WTC11 (cell line): ENCODE measurements at regions not wholly inside any gene's neighbourhood (a gene's known extent, or its start where the extent isn't known, plus 50 kb on each side); places are given as distances from the start of the nearest gene placed in this dataset.

Experiments
- ATAC-seq: fragments of 200-7000 bp; cut with Tn5 transposase; 2 replicates; pipeline ENCODE4 v1.10.0; 2021; ENCODE audit warnings: mild to moderate bottlenecking, moderate library complexity
- CTCF ChIA-PET: fragments of 300-600 bp; sonication (Branson Sonifier 250); formaldehyde crosslinking; loops from one replicate; lab custom pipeline; 2021; ENCODE audit warnings: antibody characterized with exemption; lab: Charles Lee
- POLR2A ChIA-PET: fragments of 350-600 bp; sonication (Branson Sonifier 250); formaldehyde crosslinking; loops from one replicate; lab custom pipeline; 2021; ENCODE audit warnings: antibody characterized with exemption; lab: Charles Lee
- DNase-seq: peaks from one replicate; pipeline ENCODE4 v3.0.0; 2021; ENCODE audit warnings: low spot score
- H3K27ac Mint-ChIP-seq: 2 replicates; pipeline ENCODE4 v1.8.0; 2021; ENCODE audit warnings: mixed read lengths
- H3K27me3 Mint-ChIP-seq: 2 replicates; pipeline ENCODE4 v1.8.0; 2021; ENCODE audit warnings: low read depth, mild to moderate bottlenecking, moderate library complexity, mixed read lengths
- H3K36me3 Mint-ChIP-seq: 2 replicates; pipeline ENCODE4 v1.8.0; 2021; ENCODE audit warnings: mixed read lengths
- H3K4me1 Mint-ChIP-seq: 2 replicates; pipeline ENCODE4 v1.8.0; 2022; ENCODE audit warnings: mixed read lengths
- H3K4me3 Mint-ChIP-seq: 2 replicates; pipeline ENCODE4 v1.8.0; 2021; ENCODE audit warnings: mild to moderate bottlenecking, moderate library complexity, mixed read lengths
- H3K9me3 Mint-ChIP-seq: 2 replicates; pipeline ENCODE4 v1.8.0; 2021; ENCODE audit warnings: mixed read lengths
- EMX1 ChIP-seq: fragments of 250-450 bp; sonication (Bioruptor Pico); IDR thresholded peaks from 2 replicates; pipeline ENCODE4 v1.8.0; 2021; ENCODE audit warnings: mild to moderate bottlenecking
- ETV6 ChIP-seq: sonication (generic); formaldehyde crosslinking; IDR thresholded peaks from 2 replicates; pipeline ENCODE4 v1.8.1; 2022; ENCODE audit warnings: mild to moderate bottlenecking, missing genetic modification reagents
- IRF2 ChIP-seq: sonication (generic); formaldehyde crosslinking; IDR thresholded peaks from 2 replicates; pipeline ENCODE4 v1.8.0; 2022; ENCODE audit warnings: low read depth, missing genetic modification reagents, borderline replicate concordance
- NFATC4 ChIP-seq: fragments of 250-450 bp; sonication (Bioruptor Pico); IDR thresholded peaks from 2 replicates; pipeline ENCODE4 v1.9.0; 2021; ENCODE audit warnings: mild to moderate bottlenecking
- PRRX2 ChIP-seq: fragments of 250-450 bp; sonication (Bioruptor Pico); IDR thresholded peaks from 2 replicates; pipeline ENCODE4 v1.8.0; 2021; ENCODE audit warnings: mild to moderate bottlenecking
- SP1 ChIP-seq: sonication (generic); formaldehyde crosslinking; conservative IDR thresholded peaks from 2 replicates; pipeline ENCODE4 v1.8.1; 2022; ENCODE audit warnings: missing genetic modification reagents
- TEAD4 ChIP-seq: sonication (generic); formaldehyde crosslinking; IDR thresholded peaks from 2 replicates; pipeline ENCODE4 v1.8.0; 2022; ENCODE audit warnings: mild to moderate bottlenecking, missing genetic modification reagents
- TP53 ChIP-seq: sonication (generic); formaldehyde crosslinking; IDR thresholded peaks from 2 replicates; pipeline ENCODE4 v1.8.1; 2023; ENCODE audit warnings: mild to moderate bottlenecking, missing genetic modification reagents
- ZNF423 ChIP-seq: fragments of 250-450 bp; sonication (Bioruptor Pico); IDR thresholded peaks from 2 replicates; pipeline ENCODE4 v2.1.2; 2022; ENCODE audit warnings: mild to moderate bottlenecking, moderate library complexity
- ZNF671 ChIP-seq: fragments of 250-450 bp; sonication (Bioruptor Pico); IDR thresholded peaks from 2 replicates; pipeline ENCODE4 v1.8.0; 2021; ENCODE audit warnings: mild to moderate bottlenecking
- TF ChIP-seq, protein P1 (sequence below): sonication (generic); formaldehyde crosslinking; IDR thresholded peaks from 2 replicates; pipeline ENCODE4 v1.8.1; 2022; ENCODE audit warnings: mild to moderate bottlenecking, moderate library complexity, missing genetic modification reagents
- TF ChIP-seq, protein P2 (sequence below): sonication (generic); formaldehyde crosslinking; IDR thresholded peaks from 2 replicates; pipeline ENCODE4 v1.8.1; 2022; ENCODE audit warnings: low read depth, mild to moderate bottlenecking, moderate library complexity, missing genetic modification reagents, borderline replicate concordance
- TF ChIP-seq, protein P3 (sequence below): sonication (generic); formaldehyde crosslinking; IDR thresholded peaks from 2 replicates; pipeline ENCODE4 v1.8.0; 2022; ENCODE audit warnings: mild to moderate bottlenecking, missing genetic modification reagents
- TF ChIP-seq, protein P4 (sequence below): fragments of 250-450 bp; sonication (Bioruptor Pico); IDR thresholded peaks from 2 replicates; pipeline ENCODE4 v1.8.0; 2021; ENCODE audit warnings: mild to moderate bottlenecking
- TF ChIP-seq, protein P5 (sequence below): fragments of 250-450 bp; sonication (Bioruptor Pico); IDR thresholded peaks from 2 replicates; pipeline ENCODE4 v1.9.0; 2021; ENCODE audit warnings: mild to moderate bottlenecking
- TF ChIP-seq, protein P6 (sequence below): sonication (generic); formaldehyde crosslinking; IDR thresholded peaks from 2 replicates; pipeline ENCODE4 v1.8.0; 2022; ENCODE audit warnings: mild to moderate bottlenecking, missing genetic modification reagents
- TF ChIP-seq, protein P7 (sequence below): fragments of 200-600 bp; IDR thresholded peaks from 2 replicates; pipeline ENCODE4 v1.8.0; 2022; ENCODE audit warnings: antibody characterized with exemption

DNA sequence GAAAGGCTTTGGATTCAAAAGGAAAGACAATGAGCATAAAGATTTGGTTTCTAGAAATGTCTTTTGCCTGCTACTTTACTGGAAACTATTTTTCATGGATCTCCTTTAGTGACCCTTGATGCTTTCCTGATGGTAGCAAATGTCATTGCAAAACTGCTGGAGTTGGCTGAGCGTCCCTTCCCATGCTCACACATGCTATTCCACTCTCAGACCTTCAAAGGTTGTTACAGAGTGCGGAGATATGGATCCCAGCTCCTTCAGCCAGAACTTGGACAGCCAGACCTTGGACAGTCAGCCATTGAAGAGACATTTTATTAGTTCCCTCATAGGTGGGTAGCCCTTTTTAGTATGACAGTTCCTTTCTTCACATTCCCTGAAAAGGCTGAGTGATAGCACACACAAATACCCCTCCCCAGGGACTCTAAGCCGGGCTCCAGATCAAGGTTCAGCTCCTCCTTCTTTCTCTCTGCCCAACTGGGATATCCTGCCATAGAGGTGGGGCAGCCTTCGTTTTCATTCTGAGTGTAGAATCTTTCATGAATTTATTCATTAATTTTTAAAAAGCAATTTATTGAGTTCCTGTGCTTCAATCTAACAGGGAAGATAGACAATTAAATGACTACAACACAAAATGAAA, 153.3 kb upstream of the SLC44A1 start (continued):
- TF ChIP-seq, protein P1, sequence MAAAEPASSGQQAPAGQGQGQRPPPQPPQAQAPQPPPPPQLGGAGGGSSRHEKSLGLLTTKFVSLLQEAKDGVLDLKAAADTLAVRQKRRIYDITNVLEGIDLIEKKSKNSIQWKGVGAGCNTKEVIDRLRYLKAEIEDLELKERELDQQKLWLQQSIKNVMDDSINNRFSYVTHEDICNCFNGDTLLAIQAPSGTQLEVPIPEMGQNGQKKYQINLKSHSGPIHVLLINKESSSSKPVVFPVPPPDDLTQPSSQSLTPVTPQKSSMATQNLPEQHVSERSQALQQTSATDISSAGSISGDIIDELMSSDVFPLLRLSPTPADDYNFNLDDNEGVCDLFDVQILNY, result no peak
- TF ChIP-seq NFATC4 (CRISPR knock-in tag), result no peak
- TF ChIP-seq IRF2, result no peak
- TF ChIP-seq, all 79 proteins: peak for 0

DNA sequence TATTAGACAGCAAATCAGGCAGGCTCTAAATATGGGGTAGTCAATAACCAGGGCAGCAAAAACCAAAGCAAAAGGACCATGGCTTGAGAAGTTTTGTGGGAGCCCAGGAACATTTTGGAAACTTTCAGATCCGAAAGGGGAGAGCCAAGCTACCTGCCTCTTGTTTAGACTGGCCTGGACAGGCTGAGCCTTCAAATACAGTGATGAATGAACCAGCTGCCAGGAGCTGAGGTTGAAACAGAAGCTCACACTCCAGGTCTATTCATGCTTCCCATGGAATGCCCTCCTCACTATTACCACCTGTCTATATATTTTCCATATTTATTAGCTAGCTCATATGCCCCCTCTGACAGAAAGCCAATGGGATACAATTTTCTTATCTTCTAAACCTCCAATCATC, 150.8 kb upstream of the SLC44A1 start:
- no peak overlapping the region for H3K27ac Mint-ChIP-seq
- POLR2A ChIA-PET, result interaction anchor here (0.7 kb wide), 1 partner anchor 233 kb away, joined by 3 read pairs; no protein-coding TSS in a partner anchor
- TF ChIP-seq, protein P2, sequence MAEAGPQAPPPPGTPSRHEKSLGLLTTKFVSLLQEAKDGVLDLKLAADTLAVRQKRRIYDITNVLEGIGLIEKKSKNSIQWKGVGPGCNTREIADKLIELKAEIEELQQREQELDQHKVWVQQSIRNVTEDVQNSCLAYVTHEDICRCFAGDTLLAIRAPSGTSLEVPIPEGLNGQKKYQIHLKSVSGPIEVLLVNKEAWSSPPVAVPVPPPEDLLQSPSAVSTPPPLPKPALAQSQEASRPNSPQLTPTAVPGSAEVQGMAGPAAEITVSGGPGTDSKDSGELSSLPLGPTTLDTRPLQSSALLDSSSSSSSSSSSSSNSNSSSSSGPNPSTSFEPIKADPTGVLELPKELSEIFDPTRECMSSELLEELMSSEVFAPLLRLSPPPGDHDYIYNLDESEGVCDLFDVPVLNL, result no peak
- no peak for TF ChIP-seq ZNF423
- no peaks in the 10 kb centered on the region for H3K27me3 Mint-ChIP-seq
- no peaks in the 10 kb centered on the region for H3K9me3 Mint-ChIP-seq
- peaks cover 18% of the 10 kb centered on the region for H3K4me1 Mint-ChIP-seq
- no peak overlapping the region for H3K4me3 Mint-ChIP-seq
- ATAC-seq (no peak), DNase-seq (no peak)
- no peaks in the 10 kb centered on the region for H3K36me3 Mint-ChIP-seq
- CTCF ChIA-PET, result no interaction called here

DNA sequence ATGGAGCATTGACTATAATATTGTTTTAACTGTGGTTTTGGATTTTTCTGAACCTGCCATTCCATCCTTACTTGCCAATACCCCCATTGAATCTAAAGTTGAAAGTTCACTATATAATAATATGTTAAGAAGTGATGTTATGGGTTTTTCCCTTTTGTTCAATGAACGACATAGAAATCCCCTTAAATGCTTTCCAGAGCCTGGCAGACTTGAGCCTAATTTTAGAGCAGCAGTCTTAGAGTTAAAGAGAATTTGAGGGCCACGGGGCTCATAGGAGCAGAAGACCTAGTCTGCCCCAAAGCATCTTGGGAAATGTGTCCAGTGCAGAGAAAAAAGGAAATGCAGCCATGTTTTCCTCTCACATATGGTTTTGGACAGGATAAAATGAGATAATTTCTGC, 146.1 kb upstream of the SLC44A1 start:
- no peaks in the 10 kb centered on the region for H3K36me3 Mint-ChIP-seq
- no peak overlapping the region for H3K27ac Mint-ChIP-seq
- H3K27me3 Mint-ChIP-seq, result no peaks in the 10 kb centered on the region
- CTCF ChIA-PET, result no interaction called here
- ATAC-seq (no peak), DNase-seq (no peak)
- TF ChIP-seq SP1 (no peak), TP53 (CRISPR knock-in tag) (no peak), TEAD4 (no peak), EMX1 (no peak), PRRX2 (no peak), ZNF671 (CRISPR knock-in tag) (no peak), ETV6 (CRISPR knock-in tag) (no peak)
- TF ChIP-seq, protein P3, sequence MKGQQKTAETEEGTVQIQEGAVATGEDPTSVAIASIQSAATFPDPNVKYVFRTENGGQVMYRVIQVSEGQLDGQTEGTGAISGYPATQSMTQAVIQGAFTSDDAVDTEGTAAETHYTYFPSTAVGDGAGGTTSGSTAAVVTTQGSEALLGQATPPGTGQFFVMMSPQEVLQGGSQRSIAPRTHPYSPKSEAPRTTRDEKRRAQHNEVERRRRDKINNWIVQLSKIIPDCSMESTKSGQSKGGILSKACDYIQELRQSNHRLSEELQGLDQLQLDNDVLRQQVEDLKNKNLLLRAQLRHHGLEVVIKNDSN, result no peak
- TF ChIP-seq, protein P4, sequence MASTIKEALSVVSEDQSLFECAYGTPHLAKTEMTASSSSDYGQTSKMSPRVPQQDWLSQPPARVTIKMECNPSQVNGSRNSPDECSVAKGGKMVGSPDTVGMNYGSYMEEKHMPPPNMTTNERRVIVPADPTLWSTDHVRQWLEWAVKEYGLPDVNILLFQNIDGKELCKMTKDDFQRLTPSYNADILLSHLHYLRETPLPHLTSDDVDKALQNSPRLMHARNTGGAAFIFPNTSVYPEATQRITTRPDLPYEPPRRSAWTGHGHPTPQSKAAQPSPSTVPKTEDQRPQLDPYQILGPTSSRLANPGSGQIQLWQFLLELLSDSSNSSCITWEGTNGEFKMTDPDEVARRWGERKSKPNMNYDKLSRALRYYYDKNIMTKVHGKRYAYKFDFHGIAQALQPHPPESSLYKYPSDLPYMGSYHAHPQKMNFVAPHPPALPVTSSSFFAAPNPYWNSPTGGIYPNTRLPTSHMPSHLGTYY, result no peak
- TF ChIP-seq, protein P5, sequence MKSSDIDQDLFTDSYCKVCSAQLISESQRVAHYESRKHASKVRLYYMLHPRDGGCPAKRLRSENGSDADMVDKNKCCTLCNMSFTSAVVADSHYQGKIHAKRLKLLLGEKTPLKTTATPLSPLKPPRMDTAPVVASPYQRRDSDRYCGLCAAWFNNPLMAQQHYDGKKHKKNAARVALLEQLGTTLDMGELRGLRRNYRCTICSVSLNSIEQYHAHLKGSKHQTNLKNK (CRISPR knock-in tag), result no peak
- TF ChIP-seq, protein P6, sequence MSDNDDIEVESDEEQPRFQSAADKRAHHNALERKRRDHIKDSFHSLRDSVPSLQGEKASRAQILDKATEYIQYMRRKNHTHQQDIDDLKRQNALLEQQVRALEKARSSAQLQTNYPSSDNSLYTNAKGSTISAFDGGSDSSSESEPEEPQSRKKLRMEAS (CRISPR knock-in tag), result no peak
- TF ChIP-seq, protein P7, sequence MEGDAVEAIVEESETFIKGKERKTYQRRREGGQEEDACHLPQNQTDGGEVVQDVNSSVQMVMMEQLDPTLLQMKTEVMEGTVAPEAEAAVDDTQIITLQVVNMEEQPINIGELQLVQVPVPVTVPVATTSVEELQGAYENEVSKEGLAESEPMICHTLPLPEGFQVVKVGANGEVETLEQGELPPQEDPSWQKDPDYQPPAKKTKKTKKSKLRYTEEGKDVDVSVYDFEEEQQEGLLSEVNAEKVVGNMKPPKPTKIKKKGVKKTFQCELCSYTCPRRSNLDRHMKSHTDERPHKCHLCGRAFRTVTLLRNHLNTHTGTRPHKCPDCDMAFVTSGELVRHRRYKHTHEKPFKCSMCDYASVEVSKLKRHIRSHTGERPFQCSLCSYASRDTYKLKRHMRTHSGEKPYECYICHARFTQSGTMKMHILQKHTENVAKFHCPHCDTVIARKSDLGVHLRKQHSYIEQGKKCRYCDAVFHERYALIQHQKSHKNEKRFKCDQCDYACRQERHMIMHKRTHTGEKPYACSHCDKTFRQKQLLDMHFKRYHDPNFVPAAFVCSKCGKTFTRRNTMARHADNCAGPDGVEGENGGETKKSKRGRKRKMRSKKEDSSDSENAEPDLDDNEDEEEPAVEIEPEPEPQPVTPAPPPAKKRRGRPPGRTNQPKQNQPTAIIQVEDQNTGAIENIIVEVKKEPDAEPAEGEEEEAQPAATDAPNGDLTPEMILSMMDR, result no peak
- H3K9me3 Mint-ChIP-seq, result no peaks in the 10 kb centered on the region
- POLR2A ChIA-PET, result no interaction called here
- no peak overlapping the region for H3K4me3 Mint-ChIP-seq
- H3K4me1 Mint-ChIP-seq, result peaks cover 17% of the 10 kb centered on the region
